Ectodermal cell (in vitro differentiated cells): ENCODE measurements at regions not wholly inside any gene's neighbourhood (a gene's known extent, or its start where the extent isn't known, plus 50 kb on each side); places are given as distances from the start of the nearest gene placed in this dataset.
"Not testable (repeated sequence)": the region's sequence is repeated elsewhere in the genome, so short reads cannot be mapped to it uniquely, and the experiment has no call there.

Experiments
- H3K27ac ChIP-seq: 2 replicates; pipeline ENCODE4 v1.7.0; 2013; ENCODE audit warnings: mild to moderate bottlenecking, low read depth, low read length; ENCODE audit not compliant: insufficient read depth, poor library complexity, severe bottlenecking
- H3K27me3 ChIP-seq: 2 replicates; pipeline ENCODE4 v1.7.0; 2013; ENCODE audit warnings: mild to moderate bottlenecking, low read length; ENCODE audit not compliant: insufficient read depth, control insufficient read depth, poor library complexity, severe bottlenecking
- H3K36me3 ChIP-seq: one replicate; pipeline ENCODE4 v1.7.0; 2013; ENCODE audit warnings: low read length; ENCODE audit not compliant: control insufficient read depth, insufficient read depth
- H3K4me1 ChIP-seq: one replicate; pipeline ENCODE4 v1.7.0; 2013; ENCODE audit warnings: low read length; ENCODE audit not compliant: control insufficient read depth, insufficient read depth
- H3K4me3 ChIP-seq: 2 replicates; pipeline ENCODE4 v1.7.0; 2013; ENCODE audit warnings: low read depth, low read length, control low read depth; ENCODE audit not compliant: insufficient read depth
- H3K9me3 ChIP-seq: 2 replicates; pipeline ENCODE4 v1.7.0; 2013; ENCODE audit warnings: mild to moderate bottlenecking, low read length, moderate library complexity; ENCODE audit not compliant: control insufficient read depth
- WGBS, 2 experiments: methylation state at CpG; one replicate each; pipeline ENCODE4 v1.1.7; 2013; ENCODE audit warnings: missing lambda C conversion rate in 2 of 2; 5-methylcytosine and 5-hydroxymethylcytosine counted together

DNA sequence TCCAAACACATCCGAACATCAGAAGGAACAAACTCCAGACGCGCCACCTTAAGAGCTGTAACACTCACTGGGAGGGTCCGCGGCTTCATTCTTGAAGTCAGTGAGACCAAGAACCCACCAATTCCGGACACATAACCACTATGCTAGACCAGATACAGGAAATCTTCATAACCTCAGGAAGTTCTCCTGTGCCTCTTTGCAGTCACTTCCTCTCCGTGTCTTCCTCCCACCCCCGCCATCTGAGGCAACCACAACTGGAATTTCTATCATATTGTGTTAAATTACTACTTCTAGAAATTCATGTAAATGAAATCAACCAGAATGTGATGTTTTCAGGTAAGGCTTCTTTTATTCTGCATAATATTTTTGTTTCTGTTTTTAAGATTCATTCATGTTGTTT is 631.0 kb upstream of the NXPH2 start:
- H3K9me3 ChIP-seq = no peaks in the 10 kb centered on the region
- H3K4me3 ChIP-seq = no peak overlapping the region
- no peaks in the 10 kb centered on the region for H3K4me1 ChIP-seq
- H3K27ac ChIP-seq = no peak overlapping the region
- 94 to 95% methylated on average over 6 to 8 of the region's 8 CpGs for WGBS, 2 experiments
- no peaks in the 10 kb centered on the region for H3K36me3 ChIP-seq
- no peaks in the 10 kb centered on the region for H3K27me3 ChIP-seq

DNA sequence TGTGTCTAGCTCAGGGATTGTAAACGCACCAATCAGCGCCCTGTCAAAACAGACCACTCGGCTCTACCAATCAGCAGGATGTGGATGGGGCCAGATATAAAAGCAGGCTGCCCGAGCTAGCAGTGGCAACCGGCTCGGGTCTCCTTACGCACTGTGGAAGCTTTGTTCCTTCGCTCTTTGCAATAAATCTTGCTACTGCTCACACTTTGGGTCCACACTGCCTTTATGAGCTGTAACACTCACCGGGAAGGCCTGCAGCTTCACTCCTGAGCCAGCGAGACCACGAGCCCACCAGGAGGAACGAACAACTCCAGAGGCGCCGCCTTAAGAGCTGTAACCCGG is 630.6 kb upstream of the NXPH2 start:
- not testable (repeated sequence) for H3K27me3 ChIP-seq, H3K27ac ChIP-seq, H3K9me3 ChIP-seq, H3K4me1 ChIP-seq, H3K4me3 ChIP-seq, H3K36me3 ChIP-seq
- 87 to 90% methylated on average over 15 of the region's 15 CpGs for WGBS, 2 experiments

DNA sequence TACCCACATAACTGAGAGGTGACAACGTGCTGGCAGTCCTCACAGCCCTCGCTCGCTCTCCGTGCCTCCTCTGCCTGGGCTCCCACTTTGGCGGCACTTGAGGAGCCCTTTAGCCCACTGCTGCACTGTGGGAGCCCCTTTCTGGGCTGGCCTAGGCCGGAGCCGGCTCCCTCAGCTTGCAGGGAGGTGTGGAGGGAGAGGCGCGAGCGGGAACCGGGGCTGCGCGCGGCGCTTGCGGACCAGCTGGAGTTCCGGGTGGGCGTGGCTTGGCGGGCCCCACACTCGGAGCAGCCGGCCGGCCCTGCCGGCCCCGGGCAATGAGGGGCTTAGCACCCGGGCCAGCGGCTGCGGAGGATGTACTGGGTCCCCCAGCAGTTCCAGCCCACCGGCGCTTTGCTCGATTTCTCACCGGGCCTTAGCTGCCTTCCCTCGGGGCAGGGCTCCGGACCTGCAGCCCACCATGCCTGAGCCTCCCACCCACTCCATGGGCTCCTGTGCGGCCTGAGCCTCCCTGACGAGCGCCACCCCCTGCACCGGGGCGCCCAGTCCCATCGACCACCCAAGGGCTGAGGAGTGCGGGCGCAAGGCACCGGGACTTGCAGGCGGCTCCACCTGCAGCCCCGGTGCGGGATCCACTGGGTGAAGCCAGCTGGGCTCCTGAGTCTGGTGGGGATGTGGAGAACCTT is 630.1 kb upstream of the NXPH2 start:
- H3K9me3 ChIP-seq, H3K27ac ChIP-seq, H3K4me3 ChIP-seq, H3K36me3 ChIP-seq, H3K27me3 ChIP-seq, H3K4me1 ChIP-seq: not testable (repeated sequence)
- WGBS, 2 experiments = 93 to 94% methylated on average over 45 of the region's 45 CpGs

DNA sequence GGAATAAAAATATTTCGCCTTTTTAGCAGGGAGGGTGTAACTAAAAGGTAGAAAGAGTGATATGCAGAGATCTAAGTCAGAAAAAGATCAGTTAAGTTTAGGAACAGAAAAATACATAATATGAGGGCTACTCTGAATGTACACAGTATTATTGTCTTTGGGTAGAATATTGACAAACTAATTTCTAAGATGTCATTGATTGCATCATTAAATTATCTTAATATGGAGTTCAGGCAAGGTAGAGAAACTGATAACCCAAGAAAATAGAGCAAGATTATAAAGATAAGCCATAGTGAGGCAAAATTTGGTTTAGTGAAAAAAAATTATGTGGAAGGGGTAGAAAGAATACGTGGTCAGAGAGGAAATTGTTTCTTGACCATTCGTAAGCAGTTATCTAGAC is 629.0 kb upstream of the NXPH2 start:
- Histone ChIP-seq H3K27me3 (no peaks in the 10 kb centered on the region), H3K9me3 (no peaks in the 10 kb centered on the region), H3K36me3 (no peaks in the 10 kb centered on the region), H3K4me1 (no peaks in the 10 kb centered on the region), H3K27ac (no peak overlapping the region), H3K4me3 (no peak overlapping the region)
- WGBS, 2 experiments = 63% methylated on average over 3 of the region's 3 CpGs

DNA sequence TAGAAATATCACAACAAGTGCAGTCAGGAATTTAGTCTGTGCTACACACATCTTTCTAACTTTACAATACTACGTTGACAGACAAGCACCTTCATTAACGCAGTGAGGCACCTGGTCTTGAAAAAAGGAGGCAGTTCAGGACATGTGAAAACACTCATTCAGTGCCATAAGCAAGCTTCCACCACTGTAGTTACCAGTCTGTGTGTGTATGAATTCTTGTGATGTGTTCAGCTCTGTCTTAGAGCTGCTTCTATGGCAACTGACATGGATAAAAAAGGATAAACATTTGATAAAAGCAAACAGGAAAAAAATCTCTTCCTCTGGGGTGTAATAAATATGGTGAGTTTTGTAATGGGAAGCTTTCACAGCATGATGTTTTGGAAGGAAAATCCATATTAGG is 623.8 kb upstream of the NXPH2 start:
- WGBS, 2 experiments = 93 to 100% methylated on average over 2 of the region's 2 CpGs
- Histone ChIP-seq H3K4me3 (no peak overlapping the region), H3K9me3 (no peaks in the 10 kb centered on the region), H3K27ac (no peak overlapping the region), H3K36me3 (no peaks in the 10 kb centered on the region), H3K4me1 (no peaks in the 10 kb centered on the region), H3K27me3 (no peaks in the 10 kb centered on the region)

DNA sequence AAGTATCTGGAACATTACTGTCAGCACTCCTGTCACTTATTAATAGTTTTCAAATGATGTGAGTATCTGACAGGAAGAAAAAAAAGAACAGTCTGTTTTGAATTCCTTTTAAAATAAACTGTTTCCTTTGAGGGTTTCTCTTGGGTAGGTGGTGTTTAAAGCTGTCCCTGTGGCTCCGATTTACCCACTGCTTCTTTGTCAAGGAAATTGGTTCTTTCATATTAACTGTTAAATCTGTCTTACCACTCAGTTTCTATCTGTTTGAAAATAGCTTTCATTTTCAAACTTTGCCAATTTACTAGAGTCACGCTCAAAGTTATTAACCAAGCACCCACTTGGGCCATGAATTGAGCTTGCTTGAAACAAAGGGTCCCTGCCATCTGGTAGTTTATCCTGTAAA is 614.6 kb upstream of the NXPH2 start:
- Histone ChIP-seq H3K36me3 (no peaks in the 10 kb centered on the region), H3K4me1 (no peaks in the 10 kb centered on the region), H3K4me3 (no peak overlapping the region), H3K27ac (no peak overlapping the region), H3K9me3 (no peaks in the 10 kb centered on the region), H3K27me3 (no peaks in the 10 kb centered on the region)
- 96 to 100% methylated on average over 1 to 2 of the region's 2 CpGs for WGBS, 2 experiments

DNA sequence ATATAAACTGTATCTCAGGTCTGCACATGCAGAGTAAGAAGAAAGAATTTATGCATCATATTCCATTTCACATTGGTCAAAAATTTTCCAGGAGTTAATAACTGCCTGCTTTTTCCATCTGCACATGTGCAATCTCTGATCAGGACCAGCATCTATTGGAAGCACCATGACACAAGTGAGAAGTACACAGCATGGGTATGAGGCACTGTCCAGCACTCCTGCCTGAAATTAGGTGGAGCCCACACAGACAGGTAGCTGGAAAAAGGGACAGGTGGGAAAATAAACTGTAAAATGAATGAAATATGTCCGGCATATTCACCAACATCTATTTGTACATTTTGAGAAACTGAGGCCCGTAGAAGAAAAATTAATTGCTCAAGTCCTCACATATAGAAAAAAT is 609.2 kb upstream of the NXPH2 start:
- Histone ChIP-seq H3K27ac (no peak overlapping the region), H3K4me1 (no peaks in the 10 kb centered on the region), H3K4me3 (no peak overlapping the region), H3K27me3 (no peaks in the 10 kb centered on the region), H3K9me3 (no peaks in the 10 kb centered on the region), H3K36me3 (no peaks in the 10 kb centered on the region)
- 94 to 100% methylated on average over 1 to 2 of the region's 2 CpGs for WGBS, 2 experiments

DNA sequence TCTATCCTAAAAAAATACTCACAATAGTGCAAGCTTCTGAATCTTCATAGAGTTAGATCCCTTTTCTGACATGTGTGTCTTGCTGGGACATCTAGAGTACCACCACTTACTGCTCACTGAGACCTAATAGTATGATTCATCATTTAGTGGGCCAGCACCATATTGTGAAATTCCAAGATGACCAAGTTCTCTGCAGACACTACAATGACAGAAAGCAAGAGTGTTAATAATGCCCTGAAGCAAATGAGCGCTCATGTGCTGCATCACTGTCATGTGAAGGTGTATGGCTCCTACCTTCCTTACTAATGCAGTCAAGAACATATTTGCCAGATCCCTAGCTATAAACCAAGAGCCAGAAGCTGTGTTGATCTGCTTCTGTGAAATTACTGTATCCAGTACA is 606.2 kb upstream of the NXPH2 start:
- WGBS, 2 experiments = 94 to 100% methylated on average over 1 of the region's 1 CpG
- no peaks in the 10 kb centered on the region for H3K9me3 ChIP-seq
- no peak overlapping the region for H3K27ac ChIP-seq
- no peaks in the 10 kb centered on the region for H3K36me3 ChIP-seq
- no peaks in the 10 kb centered on the region for H3K4me1 ChIP-seq
- no peak overlapping the region for H3K4me3 ChIP-seq
- H3K27me3 ChIP-seq = no peaks in the 10 kb centered on the region

DNA sequence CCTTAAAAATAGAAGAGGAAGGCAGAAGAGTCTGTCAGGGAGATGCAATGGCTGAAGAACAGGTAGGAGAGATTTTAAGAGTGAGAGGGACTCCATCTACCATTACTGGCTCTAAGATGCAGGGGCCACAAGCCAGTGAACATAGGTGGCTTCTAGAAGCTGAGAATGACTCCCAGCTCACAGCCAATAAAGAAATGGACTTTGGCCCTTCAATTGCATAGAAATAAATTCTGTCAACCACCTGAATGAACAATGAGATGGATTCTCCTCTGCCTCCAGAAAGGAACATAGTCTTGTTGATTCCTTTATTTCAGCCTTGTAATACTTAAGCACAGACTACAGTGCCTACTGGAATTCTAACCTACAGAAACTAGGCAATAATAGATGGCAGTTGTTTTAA is 603.3 kb upstream of the NXPH2 start:
- H3K4me1 ChIP-seq = no peaks in the 10 kb centered on the region

DNA sequence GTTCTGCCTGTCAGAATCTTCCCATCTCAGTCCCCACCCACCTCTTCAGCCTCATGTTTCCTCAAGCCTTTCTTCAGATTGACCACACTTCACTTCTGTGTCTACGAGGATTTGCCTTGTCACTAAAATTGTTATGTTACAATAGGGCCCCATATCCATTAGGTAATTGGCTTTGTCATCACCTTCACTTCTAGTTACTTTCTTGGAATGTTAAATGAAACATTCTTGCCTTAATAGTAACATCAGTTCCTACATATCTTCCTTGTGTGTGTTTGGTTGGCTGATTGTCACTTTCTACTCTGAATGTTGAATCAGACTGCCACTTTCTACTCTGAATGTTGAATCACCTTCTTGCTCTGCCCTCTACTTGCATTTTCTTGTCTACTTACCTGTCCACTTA is 599.9 kb upstream of the NXPH2 start:
- Histone ChIP-seq H3K9me3 (no peaks in the 10 kb centered on the region), H3K4me3 (no peak overlapping the region), H3K4me1 (no peaks in the 10 kb centered on the region), H3K36me3 (no peaks in the 10 kb centered on the region), H3K27ac (no peak overlapping the region), H3K27me3 (no peaks in the 10 kb centered on the region)
- WGBS, 2 experiments = 92 to 100% methylated on average over 1 of the region's 1 CpG

More for the DNA sequence above, 603.3 kb upstream of the NXPH2 start:
- no peaks in the 10 kb centered on the region for H3K36me3 ChIP-seq
- H3K9me3 ChIP-seq = no peaks in the 10 kb centered on the region
- H3K27me3 ChIP-seq = no peaks in the 10 kb centered on the region
- no peak overlapping the region for H3K4me3 ChIP-seq
- H3K27ac ChIP-seq = no peak overlapping the region

DNA sequence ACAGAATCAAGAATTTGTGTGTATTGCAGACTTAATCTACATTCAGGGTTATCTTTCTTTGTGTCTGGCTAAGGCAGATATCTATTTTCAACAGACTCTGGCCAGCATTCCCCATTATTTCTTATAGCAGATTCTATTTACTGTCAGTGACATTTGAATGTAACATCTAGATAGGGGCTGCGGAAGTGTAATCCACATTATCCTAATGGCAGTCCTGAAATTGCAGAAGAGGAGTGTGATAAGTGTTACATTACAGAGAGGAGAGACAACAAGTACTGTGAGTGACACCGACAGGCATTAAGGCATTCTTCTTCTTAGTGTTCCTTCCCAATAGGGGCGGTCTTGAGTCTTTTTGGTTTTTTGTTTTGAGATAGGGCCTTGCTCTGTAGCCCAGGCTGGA is 598.2 kb upstream of the NXPH2 start:
- H3K36me3 ChIP-seq = no peaks in the 10 kb centered on the region
- no peak overlapping the region for H3K4me3 ChIP-seq
- H3K9me3 ChIP-seq = no peaks in the 10 kb centered on the region
- H3K4me1 ChIP-seq = no peaks in the 10 kb centered on the region
- WGBS, 2 experiments = 85 to 88% methylated on average over 3 of the region's 3 CpGs
- H3K27ac ChIP-seq = no peak overlapping the region
- H3K27me3 ChIP-seq = no peaks in the 10 kb centered on the region
